ENCODE measurements at regions not wholly inside any gene's neighbourhood (a gene's known extent, or its start where the extent isn't known, plus 50 kb on each side); places are given as distances from the start of the nearest gene placed in this dataset.
A peak's percentile ranks its signal among the peaks of the same experiment; 100 is the strongest.

GRCh38 chr1:30194046-30194619, 529.3 kb downstream of the MATN1 start:
- Histone ChIP-seq H3K27ac (no peak overlapping the region), H3K4me1 (no peaks in the 10 kb centered on the region), H3K27me3 (no peaks in the 10 kb centered on the region), H3K36me3 (no peaks in the 10 kb centered on the region), H3K9ac (no peak overlapping the region), H3K9me3 (ENCODE audit: low read depth) (no peaks in the 10 kb centered on the region), H3F3A (ENCODE audit: low read depth) (no peaks in the 10 kb centered on the region), H2AFZ (replicated peaks) (no peak overlapping the region), H3K79me2 (ENCODE audit: low read depth) (no peaks in the 10 kb centered on the region), H4K20me1 (ENCODE audit: low read depth) (no peaks in the 10 kb centered on the region), H3K4me3 (no peak overlapping the region), H3K4me2 (no peak overlapping the region)
- TF ChIP-seq EZH2phosphoT487 (IDR thresholded peaks at IDR 0.05): no peak
- TF ChIP-seq, protein P1, sequence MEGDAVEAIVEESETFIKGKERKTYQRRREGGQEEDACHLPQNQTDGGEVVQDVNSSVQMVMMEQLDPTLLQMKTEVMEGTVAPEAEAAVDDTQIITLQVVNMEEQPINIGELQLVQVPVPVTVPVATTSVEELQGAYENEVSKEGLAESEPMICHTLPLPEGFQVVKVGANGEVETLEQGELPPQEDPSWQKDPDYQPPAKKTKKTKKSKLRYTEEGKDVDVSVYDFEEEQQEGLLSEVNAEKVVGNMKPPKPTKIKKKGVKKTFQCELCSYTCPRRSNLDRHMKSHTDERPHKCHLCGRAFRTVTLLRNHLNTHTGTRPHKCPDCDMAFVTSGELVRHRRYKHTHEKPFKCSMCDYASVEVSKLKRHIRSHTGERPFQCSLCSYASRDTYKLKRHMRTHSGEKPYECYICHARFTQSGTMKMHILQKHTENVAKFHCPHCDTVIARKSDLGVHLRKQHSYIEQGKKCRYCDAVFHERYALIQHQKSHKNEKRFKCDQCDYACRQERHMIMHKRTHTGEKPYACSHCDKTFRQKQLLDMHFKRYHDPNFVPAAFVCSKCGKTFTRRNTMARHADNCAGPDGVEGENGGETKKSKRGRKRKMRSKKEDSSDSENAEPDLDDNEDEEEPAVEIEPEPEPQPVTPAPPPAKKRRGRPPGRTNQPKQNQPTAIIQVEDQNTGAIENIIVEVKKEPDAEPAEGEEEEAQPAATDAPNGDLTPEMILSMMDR (IDR thresholded peaks at IDR 0.05): no peak
- TF ChIP-seq EZH2 (IDR thresholded peaks at IDR 0.05): no peak
- Mint-ChIP-seq H3K9me3 (no peaks in the 10 kb centered on the region), H3K27ac (peak overlapping the region; percentile 57), H3K4me3 (no peak overlapping the region), H3K36me3 (no peaks in the 10 kb centered on the region), H3K4me1 (no peaks in the 10 kb centered on the region), H3K27me3 (ENCODE audit: insufficient read depth, low read depth) (peaks cover 11% of the 10 kb centered on the region)
- no peak for DNase-seq (ENCODE audit: low spot score)

GRCh38 chr1:30192969-30193630, 530.3 kb downstream of the MATN1 start:
- Histone ChIP-seq H3K9me3 (ENCODE audit: low read depth) (no peaks in the 10 kb centered on the region), H3K4me2 (no peak overlapping the region), H3K27me3 (no peaks in the 10 kb centered on the region), H3K4me3 (no peak overlapping the region), H3K79me2 (ENCODE audit: low read depth) (no peaks in the 10 kb centered on the region), H3K9ac (no peak overlapping the region), H4K20me1 (ENCODE audit: low read depth) (no peaks in the 10 kb centered on the region), H3K27ac (no peak overlapping the region), H3K4me1 (no peaks in the 10 kb centered on the region), H3K36me3 (no peaks in the 10 kb centered on the region), H3F3A (ENCODE audit: low read depth) (no peaks in the 10 kb centered on the region), H2AFZ (replicated peaks) (no peak overlapping the region)
- Mint-ChIP-seq H3K9me3 (no peaks in the 10 kb centered on the region), H3K27me3 (ENCODE audit: insufficient read depth, low read depth) (peaks cover 11% of the 10 kb centered on the region), H3K27ac (no peak overlapping the region), H3K4me1 (no peaks in the 10 kb centered on the region), H3K36me3 (no peaks in the 10 kb centered on the region), H3K4me3 (no peak overlapping the region)
- TF ChIP-seq EZH2 (IDR thresholded peaks at IDR 0.05) (no peak), EZH2phosphoT487 (IDR thresholded peaks at IDR 0.05) (no peak)
- TF ChIP-seq, protein P1 (IDR thresholded peaks at IDR 0.05): no peak
- no peak for DNase-seq (ENCODE audit: low spot score)

DNA sequence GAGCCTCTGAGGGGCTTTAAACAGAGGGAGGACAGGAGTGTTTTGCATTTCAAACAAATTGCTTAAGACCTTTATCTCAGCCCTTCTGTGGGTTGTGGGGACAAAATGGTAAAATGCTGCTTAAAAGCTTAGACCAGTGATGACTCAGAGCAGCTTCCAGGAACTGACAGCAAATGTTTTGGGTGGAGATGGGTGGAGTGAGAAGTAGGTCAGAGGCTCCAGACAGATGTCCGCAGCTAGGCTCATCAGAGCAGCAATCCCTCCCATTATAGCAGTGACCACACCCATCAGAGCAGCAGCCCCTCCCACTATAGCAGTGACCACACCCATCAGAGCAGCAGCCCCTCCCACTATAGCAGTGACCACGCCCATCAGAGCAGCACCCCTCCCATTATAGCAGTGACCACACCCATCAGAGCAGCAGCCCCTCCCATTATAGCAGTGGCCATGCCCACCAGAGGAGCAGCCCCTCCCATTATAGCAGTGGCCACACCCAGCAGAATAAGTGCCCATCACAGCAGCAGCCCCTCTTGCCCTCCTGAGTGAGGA, 532.2 kb downstream of the MATN1 start:
- Mint-ChIP-seq H3K27me3 (ENCODE audit: insufficient read depth, low read depth) (peaks cover 11% of the 10 kb centered on the region), H3K4me3 (no peak overlapping the region), H3K4me1 (no peaks in the 10 kb centered on the region), H3K36me3 (no peaks in the 10 kb centered on the region), H3K27ac (no peak overlapping the region), H3K9me3 (no peaks in the 10 kb centered on the region)
- Histone ChIP-seq H2AFZ (replicated peaks) (no peak overlapping the region), H3K79me2 (ENCODE audit: low read depth) (no peaks in the 10 kb centered on the region), H3K4me1 (no peaks in the 10 kb centered on the region), H3F3A (ENCODE audit: low read depth) (no peaks in the 10 kb centered on the region), H3K27ac (no peak overlapping the region), H3K4me3 (no peak overlapping the region), H3K36me3 (no peaks in the 10 kb centered on the region), H3K4me2 (no peak overlapping the region), H3K9me3 (ENCODE audit: low read depth) (no peaks in the 10 kb centered on the region), H4K20me1 (ENCODE audit: low read depth) (no peaks in the 10 kb centered on the region), H3K27me3 (no peaks in the 10 kb centered on the region), H3K9ac (no peak overlapping the region)
- TF ChIP-seq, protein P1 (IDR thresholded peaks at IDR 0.05): no peak
- no peak for TF ChIP-seq EZH2phosphoT487 (IDR thresholded peaks at IDR 0.05)
- no peak for TF ChIP-seq EZH2 (IDR thresholded peaks at IDR 0.05)
- no peak for DNase-seq (ENCODE audit: low spot score)

Data from neural progenitor cell (in vitro differentiated cells).